Right atrium auricular region (tissue), 2 donors: ENCODE measurements at regions not wholly inside any gene's neighbourhood (a gene's known extent, or its start where the extent isn't known, plus 50 kb on each side); places are given as distances from the start of the nearest gene placed in this dataset.

Experiments used
- DNase-seq: peaks from one replicate; pipeline ENCODE4 v3.0.0-alpha.2; 2019; ENCODE audit warnings: low spot score
- H3K27ac ChIP-seq, 2 donors: fragments of 200-600 bp; sonication (generic); 1 replicate in 1 of 2; 2 replicates in 1 of 2; pipeline ENCODE4 v1.5.1; 2016 to 2019
- H3K27me3 ChIP-seq, 2 donors: fragments of 200-600 bp; sonication (generic); one replicate each; pipeline versions ENCODE4 v1.5.1 to v1.6.0; 2017 to 2019
- H3K36me3 ChIP-seq: fragments of 200-600 bp; sonication (generic); one replicate; pipeline ENCODE4 v1.5.1; 2016
- H3K4me1 ChIP-seq, 2 donors: fragments of 200-600 bp; sonication (generic); one replicate each; pipeline versions ENCODE4 v1.5.1 to v1.6.0; 2017 to 2019
- H3K4me3 ChIP-seq, 2 donors: fragments of 200-600 bp; sonication (generic); 1 replicate in 1 of 2; 2 replicates in 1 of 2; pipeline ENCODE4 v1.5.1; 2017 to 2019; ENCODE audit warnings: mild to moderate bottlenecking in 1 of 2, moderate library complexity in 1 of 2
- H3K9me3 ChIP-seq, 2 donors: fragments of 200-600 bp; sonication (generic); one replicate each; pipeline ENCODE4 v1.5.1; 2019
- TF ChIP-seq, protein P1 (sequence below), 2 donors: fragments of 200-600 bp; sonication (generic); IDR thresholded peaks; one replicate each; pipeline ENCODE4 v1.5.1; 2019; ENCODE audit warnings: antibody characterized with exemption in 2 of 2

DNA sequence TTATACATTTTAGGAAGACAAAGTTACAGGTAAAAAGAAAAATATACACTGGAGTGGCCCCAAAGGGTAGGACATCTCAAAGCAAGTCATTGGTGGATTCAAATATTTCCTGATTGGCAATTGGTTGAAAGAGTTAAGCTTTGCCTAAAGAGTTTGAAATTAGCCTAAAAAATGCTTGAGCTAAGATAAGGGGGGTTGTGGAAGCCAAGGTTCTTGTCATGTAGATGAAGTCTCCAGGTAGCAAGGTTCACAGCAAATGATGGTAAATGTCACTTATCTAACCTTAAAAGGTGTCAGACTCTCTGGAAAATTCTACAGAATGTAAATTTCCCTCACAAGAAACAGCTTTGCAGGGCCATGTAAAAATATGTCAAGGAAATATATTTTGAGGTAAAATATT is 596.7 kb downstream of the FAT4 start:
- H3K4me3 ChIP-seq, result no peak overlapping the region
- DNase-seq, result no peak
- no peaks in the 10 kb centered on the region for H3K36me3 ChIP-seq
- H3K4me1 ChIP-seq, result no peaks in the 10 kb centered on the region
- TF ChIP-seq, protein P1, sequence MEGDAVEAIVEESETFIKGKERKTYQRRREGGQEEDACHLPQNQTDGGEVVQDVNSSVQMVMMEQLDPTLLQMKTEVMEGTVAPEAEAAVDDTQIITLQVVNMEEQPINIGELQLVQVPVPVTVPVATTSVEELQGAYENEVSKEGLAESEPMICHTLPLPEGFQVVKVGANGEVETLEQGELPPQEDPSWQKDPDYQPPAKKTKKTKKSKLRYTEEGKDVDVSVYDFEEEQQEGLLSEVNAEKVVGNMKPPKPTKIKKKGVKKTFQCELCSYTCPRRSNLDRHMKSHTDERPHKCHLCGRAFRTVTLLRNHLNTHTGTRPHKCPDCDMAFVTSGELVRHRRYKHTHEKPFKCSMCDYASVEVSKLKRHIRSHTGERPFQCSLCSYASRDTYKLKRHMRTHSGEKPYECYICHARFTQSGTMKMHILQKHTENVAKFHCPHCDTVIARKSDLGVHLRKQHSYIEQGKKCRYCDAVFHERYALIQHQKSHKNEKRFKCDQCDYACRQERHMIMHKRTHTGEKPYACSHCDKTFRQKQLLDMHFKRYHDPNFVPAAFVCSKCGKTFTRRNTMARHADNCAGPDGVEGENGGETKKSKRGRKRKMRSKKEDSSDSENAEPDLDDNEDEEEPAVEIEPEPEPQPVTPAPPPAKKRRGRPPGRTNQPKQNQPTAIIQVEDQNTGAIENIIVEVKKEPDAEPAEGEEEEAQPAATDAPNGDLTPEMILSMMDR (IDR thresholded peaks at IDR 0.05), result no peak
- H3K27me3 ChIP-seq, result no peaks in the 10 kb centered on the region
- no peak overlapping the region for H3K27ac ChIP-seq
- no peaks in the 10 kb centered on the region for H3K9me3 ChIP-seq

DNA sequence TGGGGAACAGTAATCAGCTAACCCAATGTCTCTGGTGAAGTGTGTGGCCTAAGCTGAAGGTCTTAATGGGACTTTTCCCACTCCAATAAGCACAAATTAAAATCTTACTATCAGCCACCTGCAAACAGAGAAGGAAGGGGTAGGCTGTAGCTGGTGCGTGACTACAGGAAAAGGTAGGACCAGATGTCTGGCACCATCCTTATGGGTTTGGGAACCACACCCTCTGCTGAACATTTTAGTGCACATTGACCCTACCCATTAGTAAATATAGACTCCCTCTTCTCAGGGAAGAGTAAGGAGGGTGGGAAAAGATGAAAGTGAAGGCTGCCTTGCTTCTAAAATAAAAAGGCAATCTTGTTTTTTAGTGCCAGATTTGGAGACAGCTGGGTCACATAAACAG is 602.8 kb downstream of the FAT4 start:
- H3K27me3 ChIP-seq, result no peaks in the 10 kb centered on the region
- no peaks in the 10 kb centered on the region for H3K4me1 ChIP-seq
- no peak overlapping the region for H3K4me3 ChIP-seq
- H3K27ac ChIP-seq, result no peak overlapping the region
- H3K9me3 ChIP-seq, result no peaks in the 10 kb centered on the region
- TF ChIP-seq, protein P1 (IDR thresholded peaks at IDR 0.05), result no peak
- no peak for DNase-seq
- no peaks in the 10 kb centered on the region for H3K36me3 ChIP-seq

DNA sequence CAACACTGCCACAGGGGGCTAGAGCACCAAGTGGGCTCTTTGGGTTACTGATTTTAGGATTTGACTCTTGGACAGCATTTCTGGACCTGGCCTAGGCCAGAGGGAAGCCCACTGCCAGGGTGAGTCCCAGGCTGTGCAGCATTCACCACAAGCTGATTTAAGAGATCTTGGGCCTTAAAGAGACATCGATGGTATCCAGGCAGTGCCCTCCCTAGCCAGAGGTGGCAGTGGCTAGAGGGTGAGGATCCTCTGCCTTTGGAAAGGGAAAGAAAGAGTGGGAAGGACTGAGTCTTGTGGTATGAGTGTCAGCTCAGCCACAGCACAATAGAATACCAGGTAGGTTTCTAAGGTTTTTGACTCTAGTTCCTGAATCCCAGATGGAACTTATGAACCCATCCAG is 613.9 kb downstream of the FAT4 start:
- Histone ChIP-seq H3K27me3 (no peaks in the 10 kb centered on the region), H3K27ac (no peak overlapping the region), H3K36me3 (no peaks in the 10 kb centered on the region), H3K4me3 (no peak overlapping the region), H3K4me1 (no peaks in the 10 kb centered on the region), H3K9me3 (peaks cover 0 to 14% of the 10 kb centered on the region in 2 donors)
- TF ChIP-seq, protein P1 (IDR thresholded peaks at IDR 0.05), result no peak
- no peak for DNase-seq

DNA sequence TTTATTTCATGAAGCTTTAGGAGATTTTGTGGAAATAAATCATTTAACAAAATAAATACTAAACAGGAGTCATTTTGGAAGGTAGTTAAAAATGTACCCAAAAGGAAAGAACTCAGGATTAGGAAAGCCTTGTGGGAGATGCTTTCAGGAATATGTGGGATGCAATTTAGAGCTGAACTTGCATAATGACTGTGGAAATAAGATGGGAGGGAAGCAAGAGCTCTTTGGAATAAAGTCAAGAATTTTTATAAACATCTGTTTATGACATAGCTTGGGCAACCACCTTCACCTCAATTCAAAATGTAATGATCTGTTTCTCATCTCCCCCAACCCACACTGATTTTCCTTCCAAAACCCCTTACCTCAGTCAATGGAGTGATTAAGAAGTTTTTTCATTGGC is 623.8 kb downstream of the FAT4 start:
- DNase-seq, result no peak
- no peak overlapping the region for H3K4me3 ChIP-seq
- H3K4me1 ChIP-seq, result no peaks in the 10 kb centered on the region
- TF ChIP-seq, protein P1 (IDR thresholded peaks at IDR 0.05), result no peak
- no peak overlapping the region for H3K27ac ChIP-seq
- H3K9me3 ChIP-seq, result peaks cover 0 to 16% of the 10 kb centered on the region in 2 donors
- H3K36me3 ChIP-seq, result no peaks in the 10 kb centered on the region
- H3K27me3 ChIP-seq, result no peaks in the 10 kb centered on the region

DNA sequence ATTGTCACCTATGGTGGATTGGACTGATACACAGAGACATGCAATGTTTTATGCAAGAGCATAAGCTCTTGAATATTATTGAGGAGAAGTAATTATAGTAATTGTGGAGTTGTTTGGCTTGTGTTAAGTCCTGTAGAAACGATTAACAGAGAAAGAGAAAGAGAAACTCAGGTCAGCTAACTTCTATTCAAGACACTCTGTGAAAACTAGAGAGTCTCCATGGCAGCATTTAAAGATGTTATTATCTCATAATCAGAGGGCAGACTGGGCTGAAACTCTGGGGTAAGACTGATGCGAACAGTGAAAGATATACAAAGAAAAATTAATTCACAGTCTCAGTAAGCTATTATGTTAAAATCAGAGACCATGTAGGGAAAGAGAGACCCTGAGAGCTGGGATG is 625.7 kb downstream of the FAT4 start:
- H3K27me3 ChIP-seq, result no peaks in the 10 kb centered on the region
- no peaks in the 10 kb centered on the region for H3K4me1 ChIP-seq
- H3K9me3 ChIP-seq, result no peaks in the 10 kb centered on the region
- H3K27ac ChIP-seq, result no peak overlapping the region
- H3K36me3 ChIP-seq, result no peaks in the 10 kb centered on the region
- no peak overlapping the region for H3K4me3 ChIP-seq
- TF ChIP-seq, protein P1 (IDR thresholded peaks at IDR 0.05), result no peak
- no peak for DNase-seq

DNA sequence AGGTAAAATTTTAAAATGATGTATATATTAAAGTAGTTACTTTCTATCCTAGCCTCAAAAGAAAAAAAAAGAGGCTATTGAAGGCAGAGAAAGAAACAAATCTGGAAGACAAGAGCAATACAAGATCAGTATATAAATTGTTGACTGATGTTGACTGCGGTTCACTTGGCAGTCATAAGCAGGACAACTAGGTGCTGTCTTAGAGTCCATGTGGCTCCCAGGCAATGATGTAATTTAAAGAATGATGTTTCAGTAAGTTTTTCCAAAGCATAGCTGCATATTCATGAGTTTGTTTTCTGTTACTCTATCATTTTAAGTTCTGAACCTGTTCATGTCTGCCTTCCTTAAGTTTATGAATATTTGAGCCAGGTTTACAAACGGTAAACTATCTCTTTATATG is 630.2 kb downstream of the FAT4 start:
- Histone ChIP-seq H3K4me3 (no peak overlapping the region), H3K27ac (no peak overlapping the region), H3K4me1 (no peaks in the 10 kb centered on the region), H3K27me3 (no peaks in the 10 kb centered on the region), H3K9me3 (no peaks in the 10 kb centered on the region), H3K36me3 (no peaks in the 10 kb centered on the region)
- TF ChIP-seq, protein P1 (IDR thresholded peaks at IDR 0.05), result no peak
- DNase-seq, result no peak
